Mesodermal cell (in vitro differentiated cells): ENCODE measurements at regions not wholly inside any gene's neighbourhood (a gene's known extent, or its start where the extent isn't known, plus 50 kb on each side); places are given as distances from the start of the nearest gene placed in this dataset.
"Not testable (repeated sequence)": the region's sequence is repeated elsewhere in the genome, so short reads cannot be mapped to it uniquely, and the experiment has no call there.

Experiments used
- H3K27ac ChIP-seq: 2 replicates; pipeline ENCODE4 v1.7.0; 2013; ENCODE audit warnings: mild to moderate bottlenecking, low read depth, low read length, moderate library complexity; ENCODE audit not compliant: severe bottlenecking
- H3K36me3 ChIP-seq: 2 replicates; pipeline ENCODE4 v1.7.1; 2013; ENCODE audit warnings: mild to moderate bottlenecking, low read length, moderate library complexity; ENCODE audit not compliant: control insufficient read depth, insufficient read depth
- H3K4me1 ChIP-seq: one replicate; pipeline ENCODE4 v1.7.1; 2013; ENCODE audit warnings: mild to moderate bottlenecking, low read length; ENCODE audit not compliant: insufficient read depth, control insufficient read depth, poor library complexity, severe bottlenecking
- H3K4me3 ChIP-seq: 2 replicates; pipeline ENCODE4 v1.7.0; 2013; ENCODE audit warnings: low read length, control low read depth, mild to moderate bottlenecking; ENCODE audit not compliant: insufficient read depth, poor library complexity, severe bottlenecking; ENCODE audit errors: extremely low read depth
- H3K9me3 ChIP-seq: 2 replicates; pipeline ENCODE4 v1.7.1; 2013; ENCODE audit warnings: mild to moderate bottlenecking, low read length, moderate library complexity; ENCODE audit not compliant: control insufficient read depth
- WGBS, 2 experiments: methylation state at CpG; one replicate each; pipeline ENCODE4 v1.1.5; 2013; ENCODE audit warnings: missing lambda C conversion rate in 2 of 2; ENCODE audit not compliant: insufficient coverage in 2 of 2; 5-methylcytosine and 5-hydroxymethylcytosine counted together

GRCh38 chrX:437661-438390 lies 51.1 kb upstream of the PPP2R3B start:
- Histone ChIP-seq H3K27ac (no peak overlapping the region), H3K9me3 (no peaks in the 10 kb centered on the region), H3K4me1 (no peaks in the 10 kb centered on the region), H3K4me3 (no peak overlapping the region), H3K36me3 (no peaks in the 10 kb centered on the region)
- 80 to 81% methylated on average over 38 to 40 of the region's 41 CpGs for WGBS, 2 experiments

GRCh38 chrX:439241-439640 lies 52.5 kb upstream of the PPP2R3B start:
- 75 to 98% methylated on average over 2 to 7 of the region's 7 CpGs for WGBS, 2 experiments
- Histone ChIP-seq H3K4me3 (no peak overlapping the region), H3K27ac (no peak overlapping the region), H3K4me1 (no peaks in the 10 kb centered on the region), H3K36me3 (no peaks in the 10 kb centered on the region), H3K9me3 (no peaks in the 10 kb centered on the region)

- WGBS, 2 experiments, result 85 to 90% methylated on average over 8 to 9 of the region's 9 CpGs
- Histone ChIP-seq H3K27ac (no peak overlapping the region), H3K4me1 (no peaks in the 10 kb centered on the region), H3K4me3 (no peak overlapping the region), H3K36me3 (no peaks in the 10 kb centered on the region), H3K9me3 (no peaks in the 10 kb centered on the region)
These were observed 53.0 kb upstream of the PPP2R3B start for GRCh38 chrX:439719-440118.

- Histone ChIP-seq H3K9me3 (no peaks in the 10 kb centered on the region), H3K36me3 (no peaks in the 10 kb centered on the region), H3K4me1 (no peaks in the 10 kb centered on the region), H3K27ac (no peak overlapping the region), H3K4me3 (no peak overlapping the region)
- WGBS, 2 experiments, result 92 to 94% methylated on average over 8 to 10 of the region's 14 CpGs
These were observed 53.9 kb upstream of the PPP2R3B start for GRCh38 chrX:440636-441035.

GRCh38 chrX:443536-444210 lies 57.0 kb upstream of the PPP2R3B start:
- Histone ChIP-seq H3K27ac (no peak overlapping the region), H3K36me3 (no peaks in the 10 kb centered on the region), H3K9me3 (no peaks in the 10 kb centered on the region), H3K4me3 (no peak overlapping the region), H3K4me1 (no peaks in the 10 kb centered on the region)
- WGBS, 2 experiments, result 81 to 84% methylated on average over 8 to 11 of the region's 11 CpGs

GRCh38 chrX:444305-444704 lies 57.6 kb upstream of the PPP2R3B start:
- WGBS, 2 experiments, result 90 to 100% methylated on average over 4 to 5 of the region's 5 CpGs
- H3K9me3 ChIP-seq, result no peaks in the 10 kb centered on the region
- no peak overlapping the region for H3K27ac ChIP-seq
- no peaks in the 10 kb centered on the region for H3K4me1 ChIP-seq
- no peaks in the 10 kb centered on the region for H3K36me3 ChIP-seq
- H3K4me3 ChIP-seq, result no peak overlapping the region

- H3K9me3 ChIP-seq, result no peaks in the 10 kb centered on the region
- 5 to 26% methylated on average over 4 to 6 of the region's 8 CpGs for WGBS, 2 experiments
- H3K36me3 ChIP-seq, result no peaks in the 10 kb centered on the region
- H3K4me1 ChIP-seq, result no peaks in the 10 kb centered on the region
- H3K27ac ChIP-seq, result no peak overlapping the region
- no peak overlapping the region for H3K4me3 ChIP-seq
These were observed 59.0 kb upstream of the PPP2R3B start for GRCh38 chrX:445727-446126.

- no peak overlapping the region for H3K4me3 ChIP-seq
- 5 to 9% methylated on average over 6 to 10 of the region's 10 CpGs for WGBS, 2 experiments
- no peaks in the 10 kb centered on the region for H3K36me3 ChIP-seq
- no peaks in the 10 kb centered on the region for H3K4me1 ChIP-seq
- no peaks in the 10 kb centered on the region for H3K9me3 ChIP-seq
- H3K27ac ChIP-seq, result no peak overlapping the region
These were observed 59.5 kb upstream of the PPP2R3B start for GRCh38 chrX:446245-446644.

GRCh38 chrX:447052-447451 lies 60.3 kb upstream of the PPP2R3B start:
- Histone ChIP-seq H3K4me1 (no peaks in the 10 kb centered on the region), H3K27ac (no peak overlapping the region), H3K9me3 (no peaks in the 10 kb centered on the region), H3K4me3 (no peak overlapping the region), H3K36me3 (no peaks in the 10 kb centered on the region)
- 56 to 83% methylated on average over 1 to 4 of the region's 5 CpGs for WGBS, 2 experiments

- not testable (repeated sequence) for H3K4me3 ChIP-seq, H3K27ac ChIP-seq, H3K4me1 ChIP-seq, H3K9me3 ChIP-seq, H3K36me3 ChIP-seq
- 56 to 62% methylated on average over 10 to 11 of the region's 12 CpGs for WGBS, 2 experiments
These were observed 65.0 kb upstream of the PPP2R3B start for GRCh38 chrX:451750-452149.

GRCh38 chrX:452598-452997 lies 65.9 kb upstream of the PPP2R3B start:
- Histone ChIP-seq H3K4me3 (no peak overlapping the region), H3K4me1 (no peaks in the 10 kb centered on the region), H3K27ac (no peak overlapping the region), H3K9me3 (no peaks in the 10 kb centered on the region), H3K36me3 (no peaks in the 10 kb centered on the region)
